ENCODE measurements at regions not wholly inside any gene's neighbourhood (a gene's known extent, or its start where the extent isn't known, plus 50 kb on each side); places are given as distances from the start of the nearest gene placed in this dataset.

GRCh38 chr2:105972246-105972645, 221.9 kb downstream of the UXS1 start:
- no peak for TF ChIP-seq ZNF398 (CRISPR knock-in tag; IDR thresholded peaks at IDR 0.05)
- no peak for TF ChIP-seq SMC3 (conservative IDR thresholded peaks at IDR 0.05; ENCODE audit: insufficient read depth, low read depth, low read length)
- TF ChIP-seq NFIC (IDR thresholded peaks at IDR 0.05) = no peak
- no peak for TF ChIP-seq ARNT (IDR thresholded peaks at IDR 0.05)
- TF ChIP-seq POLR2AphosphoS2 (IDR thresholded peaks at IDR 0.05; ENCODE audit: low read length) = no peak
